ENCODE measurements at regions not wholly inside any gene's neighbourhood (a gene's known extent, or its start where the extent isn't known, plus 50 kb on each side); places are given as distances from the start of the nearest gene placed in this dataset.

GRCh38 chr16:79887541-79888540 is 287.3 kb upstream of the MAF start:
- TF ChIP-seq, protein P1, sequence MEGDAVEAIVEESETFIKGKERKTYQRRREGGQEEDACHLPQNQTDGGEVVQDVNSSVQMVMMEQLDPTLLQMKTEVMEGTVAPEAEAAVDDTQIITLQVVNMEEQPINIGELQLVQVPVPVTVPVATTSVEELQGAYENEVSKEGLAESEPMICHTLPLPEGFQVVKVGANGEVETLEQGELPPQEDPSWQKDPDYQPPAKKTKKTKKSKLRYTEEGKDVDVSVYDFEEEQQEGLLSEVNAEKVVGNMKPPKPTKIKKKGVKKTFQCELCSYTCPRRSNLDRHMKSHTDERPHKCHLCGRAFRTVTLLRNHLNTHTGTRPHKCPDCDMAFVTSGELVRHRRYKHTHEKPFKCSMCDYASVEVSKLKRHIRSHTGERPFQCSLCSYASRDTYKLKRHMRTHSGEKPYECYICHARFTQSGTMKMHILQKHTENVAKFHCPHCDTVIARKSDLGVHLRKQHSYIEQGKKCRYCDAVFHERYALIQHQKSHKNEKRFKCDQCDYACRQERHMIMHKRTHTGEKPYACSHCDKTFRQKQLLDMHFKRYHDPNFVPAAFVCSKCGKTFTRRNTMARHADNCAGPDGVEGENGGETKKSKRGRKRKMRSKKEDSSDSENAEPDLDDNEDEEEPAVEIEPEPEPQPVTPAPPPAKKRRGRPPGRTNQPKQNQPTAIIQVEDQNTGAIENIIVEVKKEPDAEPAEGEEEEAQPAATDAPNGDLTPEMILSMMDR (IDR thresholded peaks at IDR 0.05): no peak
- no peaks in the 10 kb centered on the region for H3K9me3 Mint-ChIP-seq
- no peak overlapping the region for H3K4me3 Mint-ChIP-seq
- CTCF ChIA-PET: interaction anchor here (0.7 kb wide), 1 partner anchor 10 kb away, joined by 3 read pairs; no protein-coding TSS in a partner anchor
- POLR2A ChIA-PET: no interaction called here
- no peaks in the 10 kb centered on the region for H3K27me3 Mint-ChIP-seq
- no peaks in the 10 kb centered on the region for H3K36me3 Mint-ChIP-seq (ENCODE audit: low read depth)
- H3K27ac ChIP-seq (ENCODE audit: low read depth in 1 of 2, low read length in 2 of 2): no peak overlapping the region
- H3K9me3 ChIP-seq (ENCODE audit: control insufficient read depth in 1 of 2, insufficient read depth in 1 of 2, low read length in 2 of 2): no peaks in the 10 kb centered on the region
- intact Hi-C loops (cut with DNase I, micrococcal nuclease): no loop called here
- no peak for DNase-seq
- H3K27ac Mint-ChIP-seq: no peak overlapping the region
- no peaks in the 10 kb centered on the region for H3K36me3 ChIP-seq (ENCODE audit: insufficient read depth, low read length)
- H3K4me3 ChIP-seq (ENCODE audit: low read length): no peak overlapping the region
- ATAC-seq (ENCODE audit: poor library complexity): no peak
- no peaks in the 10 kb centered on the region for H3K4me1 Mint-ChIP-seq (ENCODE audit: low read depth)
- H3K27me3 ChIP-seq (ENCODE audit: control insufficient read depth in 1 of 2, insufficient read depth in 2 of 2, low read length in 2 of 2): peaks cover 0 to 2% of the 10 kb centered on the region in 2 experiments
- H3K4me1 ChIP-seq (ENCODE audit: insufficient read depth, low read length): no peaks in the 10 kb centered on the region

GRCh38 chr16:79885320-79885719 is 284.8 kb upstream of the MAF start:
- Mint-ChIP-seq H3K9me3 (no peaks in the 10 kb centered on the region), H3K27me3 (no peaks in the 10 kb centered on the region), H3K4me3 (no peak overlapping the region), H3K27ac (no peak overlapping the region), H3K36me3 (ENCODE audit: low read depth) (no peaks in the 10 kb centered on the region), H3K4me1 (ENCODE audit: low read depth) (no peaks in the 10 kb centered on the region)
- no peak overlapping the region for H3K27ac ChIP-seq (ENCODE audit: low read depth in 1 of 2, low read length in 2 of 2)
- no peaks in the 10 kb centered on the region for H3K36me3 ChIP-seq (ENCODE audit: insufficient read depth, low read length)
- DNase-seq (no peak), ATAC-seq (ENCODE audit: poor library complexity) (no peak)
- no peaks in the 10 kb centered on the region for H3K9me3 ChIP-seq (ENCODE audit: control insufficient read depth in 1 of 2, insufficient read depth in 1 of 2, low read length in 2 of 2)
- no peak overlapping the region for H3K4me3 ChIP-seq (ENCODE audit: low read length)
- TF ChIP-seq, protein P1 (IDR thresholded peaks at IDR 0.05): no peak
- intact Hi-C loops (cut with DNase I, micrococcal nuclease): no loop called here
- ChIA-PET POLR2A (no interaction called here), CTCF (no interaction called here)
- no peaks in the 10 kb centered on the region for H3K4me1 ChIP-seq (ENCODE audit: insufficient read depth, low read length)
- H3K27me3 ChIP-seq (ENCODE audit: control insufficient read depth in 1 of 2, insufficient read depth in 2 of 2, low read length in 2 of 2): peaks cover 0 to 2% of the 10 kb centered on the region in 2 experiments

DNA sequence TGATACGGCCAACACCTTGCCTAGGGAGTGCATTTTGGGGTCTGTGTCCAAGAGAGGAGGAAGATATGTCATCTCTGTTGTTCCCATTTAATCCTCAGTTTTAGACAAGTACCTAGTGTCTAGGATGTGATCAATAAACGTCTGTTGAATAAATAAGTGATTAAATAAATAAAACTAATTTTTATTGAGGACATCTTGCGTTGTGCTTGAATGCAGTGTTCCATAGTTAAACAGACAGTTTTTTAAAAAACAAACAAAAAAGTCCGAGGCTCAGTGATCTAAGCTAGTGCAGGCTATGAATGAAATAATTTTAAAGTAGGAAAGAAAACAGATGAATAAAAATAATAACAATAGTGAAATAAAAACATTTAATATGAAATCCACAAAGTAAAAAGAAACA is 283.0 kb upstream of the MAF start:
- TF ChIP-seq, protein P1 (IDR thresholded peaks at IDR 0.05): no peak
- POLR2A ChIA-PET: no interaction called here
- H3K9me3 Mint-ChIP-seq: no peaks in the 10 kb centered on the region
- CTCF ChIA-PET: no interaction called here
- intact Hi-C loops (cut with DNase I, micrococcal nuclease): no loop called here
- no peak overlapping the region for H3K27ac ChIP-seq (ENCODE audit: low read depth in 1 of 2, low read length in 2 of 2)
- no peaks in the 10 kb centered on the region for H3K9me3 ChIP-seq (ENCODE audit: control insufficient read depth in 1 of 2, insufficient read depth in 1 of 2, low read length in 2 of 2)
- H3K4me3 ChIP-seq (ENCODE audit: low read length): no peak overlapping the region
- DNase-seq: no peak
- no peaks in the 10 kb centered on the region for H3K36me3 ChIP-seq (ENCODE audit: insufficient read depth, low read length)
- no peak for ATAC-seq (ENCODE audit: poor library complexity)
- H3K4me1 Mint-ChIP-seq (ENCODE audit: low read depth): no peaks in the 10 kb centered on the region
- H3K4me3 Mint-ChIP-seq: no peak overlapping the region
- no peaks in the 10 kb centered on the region for H3K27me3 Mint-ChIP-seq
- H3K27ac Mint-ChIP-seq: no peak overlapping the region
- no peaks in the 10 kb centered on the region for H3K27me3 ChIP-seq (ENCODE audit: control insufficient read depth in 1 of 2, insufficient read depth in 2 of 2, low read length in 2 of 2)
- no peaks in the 10 kb centered on the region for H3K36me3 Mint-ChIP-seq (ENCODE audit: low read depth)
- no peaks in the 10 kb centered on the region for H3K4me1 ChIP-seq (ENCODE audit: insufficient read depth, low read length)

All from CD4-positive, alpha-beta T cell (primary cell).